ENCODE measurements at regions not wholly inside any gene's neighbourhood (a gene's known extent, or its start where the extent isn't known, plus 50 kb on each side); places are given as distances from the start of the nearest gene placed in this dataset.
"Not testable (repeated sequence)": the region's sequence is repeated elsewhere in the genome, so short reads cannot be mapped to it uniquely, and the experiment has no call there.

DNA sequence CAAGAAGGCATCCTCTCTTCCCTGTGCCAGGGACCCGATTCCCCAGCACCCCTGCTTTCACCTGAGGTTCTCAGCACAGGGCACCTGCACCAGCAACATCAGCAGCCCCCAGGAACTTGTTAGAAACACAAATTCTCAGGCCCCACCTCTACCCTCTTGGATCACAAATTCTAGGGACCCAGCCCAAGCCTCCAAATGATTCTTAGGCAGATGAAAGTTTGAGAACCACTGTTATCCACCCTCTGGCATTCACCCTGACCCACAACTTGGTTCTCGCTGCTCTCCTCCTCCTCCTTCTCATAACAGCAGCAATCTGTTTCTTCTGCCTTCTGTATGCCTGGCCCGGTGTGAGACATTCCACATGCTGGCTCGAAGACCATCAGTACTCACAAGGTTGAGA is 60.3 kb upstream of the HIVEP3 start:
- no peak for DNase-seq

DNA sequence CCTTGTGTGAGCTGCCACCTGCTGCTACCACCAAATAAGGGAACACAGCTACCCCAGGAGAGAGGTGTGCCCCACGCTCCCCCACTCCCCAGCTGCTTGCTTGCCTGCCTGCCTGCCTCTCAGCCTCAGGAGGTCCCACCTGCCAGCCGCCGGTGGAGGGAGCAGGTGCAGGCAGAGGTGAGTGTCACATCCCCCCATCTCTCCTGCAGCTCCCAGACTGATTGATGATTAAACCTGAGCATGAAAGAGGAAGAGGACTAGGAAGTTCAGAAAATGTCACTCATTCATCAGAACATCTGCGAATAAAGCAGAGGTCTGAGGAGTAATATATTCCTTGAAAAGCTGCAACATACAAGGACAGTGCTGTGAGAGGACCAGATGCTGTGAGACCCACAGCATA is 58.6 kb upstream of the HIVEP3 start:
- no peak for DNase-seq

DNA sequence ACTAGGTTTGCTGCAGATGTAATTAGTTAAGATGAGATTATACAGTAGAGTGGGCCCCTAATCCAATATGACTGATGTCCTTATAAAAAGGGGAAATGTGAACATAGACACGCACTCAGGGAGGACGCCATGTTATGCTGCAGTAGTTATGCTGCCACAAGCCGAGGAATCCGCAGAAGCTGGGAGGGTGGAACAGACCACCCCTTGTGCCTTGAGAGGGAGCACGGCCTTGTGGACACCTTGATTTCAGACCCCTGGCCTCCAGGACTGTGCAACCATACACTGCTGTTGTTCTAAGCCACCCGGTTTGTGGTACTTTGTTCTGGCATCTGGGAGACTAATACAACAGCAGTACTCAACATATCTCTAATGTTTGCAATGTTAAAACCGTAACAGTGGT is 57.9 kb upstream of the HIVEP3 start:
- DNase-seq, result no peak

DNA sequence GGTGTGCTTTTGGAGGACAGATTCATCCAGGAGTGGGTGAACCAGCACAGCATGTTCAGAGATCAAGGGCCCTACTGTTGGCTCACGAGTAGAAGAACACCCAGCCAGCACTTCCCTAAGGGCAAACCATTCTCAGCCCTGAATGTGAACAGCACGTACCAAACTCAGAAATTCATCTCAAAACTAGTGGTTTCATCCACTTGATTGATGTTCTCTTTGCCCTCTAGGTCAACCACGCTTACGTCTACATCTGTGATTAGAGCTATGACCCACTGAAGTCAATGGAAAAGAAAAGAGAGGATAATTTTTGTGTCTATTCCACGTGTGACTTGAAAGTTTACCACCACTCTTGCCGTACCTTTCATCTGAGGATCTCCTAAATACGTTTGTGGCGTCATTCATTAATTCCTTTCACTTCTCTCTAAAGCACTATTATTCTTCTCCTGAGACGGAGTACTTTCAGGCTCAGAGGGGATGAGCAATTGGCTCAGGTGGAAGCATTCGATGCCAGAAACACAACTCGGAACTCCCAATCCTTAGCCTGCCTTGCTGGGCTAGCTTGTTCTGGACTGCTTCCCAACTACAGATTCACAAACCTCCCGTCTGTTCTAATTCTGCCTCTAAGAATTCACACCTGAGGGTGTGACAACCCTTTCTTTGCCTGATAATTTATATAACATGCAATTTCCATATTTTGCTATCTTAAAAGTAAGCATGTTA is 57.3 kb upstream of the HIVEP3 start:
- no peak for DNase-seq

DNA sequence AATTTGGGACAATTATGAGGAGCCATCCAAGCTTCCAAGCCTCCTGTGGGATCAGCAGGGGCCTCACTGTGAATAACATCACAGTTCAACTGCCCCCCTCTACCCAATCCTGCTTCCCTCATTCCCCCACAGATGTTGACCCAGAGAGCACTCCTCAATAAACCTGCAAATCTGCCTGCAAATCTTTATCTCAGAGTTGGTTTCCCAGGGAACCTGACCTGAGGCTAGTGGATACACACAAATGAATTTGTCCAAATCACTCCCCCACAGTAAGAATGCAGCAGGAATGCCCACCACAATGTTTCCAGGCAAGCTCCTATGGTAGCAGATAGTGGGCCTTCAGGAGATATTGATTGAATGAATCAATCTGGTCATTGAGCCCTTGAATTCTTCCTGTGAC is 56.4 kb upstream of the HIVEP3 start:
- DNase-seq, result no peak

DNA sequence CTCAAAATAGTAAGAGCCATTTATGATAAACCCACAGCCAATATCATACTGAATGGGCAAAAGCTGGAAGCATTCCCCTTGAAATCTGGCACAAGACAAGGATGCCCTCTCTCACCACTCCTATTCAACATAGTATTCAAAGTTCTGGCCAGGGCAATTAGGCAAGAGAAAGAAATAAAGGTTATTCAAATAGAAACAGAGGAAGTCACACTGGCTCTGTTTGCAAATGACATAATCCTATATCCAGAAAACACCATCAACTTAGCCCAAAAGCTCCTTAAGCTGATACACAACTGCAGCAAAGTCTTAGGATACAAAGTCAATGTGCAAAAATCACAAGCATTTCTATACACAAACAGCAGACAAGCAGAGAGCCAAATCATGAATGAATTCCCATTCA is 49.8 kb upstream of the HIVEP3 start:
- not testable (repeated sequence) for DNase-seq
